Central memory CD4-positive, alpha-beta T cell (primary cell): ENCODE measurements at regions not wholly inside any gene's neighbourhood (a gene's known extent, or its start where the extent isn't known, plus 50 kb on each side); places are given as distances from the start of the nearest gene placed in this dataset.
"Not testable (repeated sequence)": the region's sequence is repeated elsewhere in the genome, so short reads cannot be mapped to it uniquely, and the experiment has no call there.

Experiments used
- DNase-seq: peaks from one replicate; pipeline ENCODE4 v3.0.0; 2022

DNA sequence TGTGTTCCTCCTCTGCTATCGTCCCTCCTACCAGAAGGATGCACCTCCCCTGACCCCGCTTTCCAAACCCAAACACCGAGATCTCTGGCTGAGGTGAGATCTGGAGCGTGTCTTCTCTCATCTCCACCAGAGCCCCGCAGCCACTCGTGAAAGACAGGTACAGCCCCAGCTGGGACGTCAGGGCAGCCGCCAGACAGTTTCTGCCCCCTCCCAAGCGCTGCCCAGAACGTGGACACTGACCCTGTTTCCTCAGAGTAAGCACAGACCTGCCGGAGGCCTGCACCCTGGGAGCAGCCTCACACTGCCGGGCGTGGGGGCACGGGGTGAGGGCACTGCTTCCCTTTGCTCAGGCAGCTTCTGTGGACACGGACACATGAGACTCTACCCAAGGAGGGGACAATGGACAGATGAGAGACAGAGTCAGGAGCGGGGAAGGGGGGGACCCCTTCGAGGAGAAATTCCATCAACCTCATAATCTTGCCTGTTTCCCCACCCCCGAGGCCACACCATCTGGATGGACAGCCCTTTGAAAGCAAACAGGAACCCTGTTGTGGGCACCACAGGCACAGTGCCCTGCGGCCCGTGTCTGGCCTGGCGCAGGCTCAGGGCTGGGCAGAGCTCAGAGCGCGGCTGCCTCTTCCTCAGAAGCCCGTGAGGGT, 210.6 kb downstream of the DLL1 start:
- no peak for DNase-seq

DNA sequence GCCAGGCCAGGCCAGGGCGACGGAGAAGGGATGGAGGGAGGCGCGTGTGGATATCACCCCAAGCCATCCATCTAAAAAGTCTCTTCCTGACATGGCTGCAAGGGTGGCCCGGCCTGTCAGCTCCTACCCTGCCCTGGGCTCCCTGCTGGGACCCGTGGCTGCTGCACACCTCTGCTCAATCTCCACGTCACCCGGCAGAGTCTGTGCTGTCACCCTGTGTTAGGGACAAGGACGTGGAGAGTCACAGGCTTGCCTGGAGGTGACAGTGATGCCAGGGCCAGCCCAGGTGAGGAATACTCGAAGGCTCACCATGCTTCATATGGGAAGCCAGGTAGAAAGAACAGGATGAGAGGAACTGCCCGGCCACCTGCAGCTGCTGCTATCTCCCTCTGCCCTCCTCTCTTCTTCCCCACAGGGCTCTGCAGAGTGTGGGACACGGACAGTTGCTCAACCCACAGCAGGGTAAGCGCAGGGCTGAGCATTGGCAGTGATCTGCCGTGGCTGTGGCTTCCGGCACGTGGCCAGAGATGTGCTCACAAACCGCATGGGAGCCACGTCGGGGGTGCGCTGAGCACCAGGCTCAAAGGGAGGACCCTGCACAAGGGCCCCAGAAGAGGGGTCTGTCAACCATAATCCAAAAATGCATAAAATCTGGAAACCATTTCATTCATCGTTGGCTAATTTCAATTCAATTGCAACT, 214.3 kb downstream of the DLL1 start:
- no peak for DNase-seq

DNA sequence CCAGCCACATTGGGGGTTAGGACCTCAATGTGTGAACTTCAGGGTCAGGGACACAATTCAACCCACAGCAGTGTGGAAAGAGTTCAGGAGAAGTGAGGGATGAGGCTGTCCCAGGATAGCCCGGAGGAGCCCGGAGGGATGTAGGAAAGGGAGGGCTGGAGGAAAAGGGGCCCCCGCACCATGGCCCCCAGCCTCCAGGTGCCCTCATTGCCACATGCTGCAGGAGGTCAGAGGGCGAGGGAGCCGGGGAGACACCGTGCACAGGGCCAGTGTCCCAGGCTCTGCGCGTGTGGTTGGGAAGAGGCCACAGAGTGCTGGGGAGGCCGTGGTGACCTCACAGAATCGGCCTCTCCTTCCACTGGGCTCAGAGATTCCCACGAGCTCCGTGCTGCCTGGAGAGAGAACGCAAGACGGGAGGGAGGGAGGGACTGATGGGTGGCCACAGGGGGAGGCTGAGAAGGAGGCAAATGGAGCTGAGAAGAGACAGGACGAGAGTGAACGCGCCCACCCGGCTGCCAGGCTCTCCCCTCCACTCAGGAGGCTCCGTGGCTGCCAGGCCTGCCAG, 215.1 kb downstream of the DLL1 start:
- no peak for DNase-seq

GRCh38 chr6:170074907-170075306, 216.0 kb downstream of the DLL1 start:
- no peak for DNase-seq

DNA sequence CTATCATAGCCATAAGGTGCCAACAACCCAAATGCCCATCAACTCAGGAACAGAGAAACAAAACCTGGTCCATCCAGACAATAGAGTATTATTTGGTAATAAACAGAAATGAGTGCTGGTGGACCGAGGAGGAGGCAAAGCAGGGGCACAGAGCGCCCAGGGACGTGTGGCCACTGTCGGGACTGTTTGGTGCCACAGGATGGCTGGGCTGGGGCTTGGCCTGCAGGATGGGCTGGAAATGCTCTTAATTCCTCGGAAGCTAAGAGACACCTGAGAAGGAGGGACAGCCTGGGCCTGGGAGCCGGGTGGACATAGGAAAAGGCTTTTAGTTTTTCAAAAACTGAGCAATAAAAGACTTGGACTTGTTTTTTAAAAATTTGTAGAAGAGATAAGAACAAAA, 216.4 kb downstream of the DLL1 start:
- DNase-seq = no peak

DNA sequence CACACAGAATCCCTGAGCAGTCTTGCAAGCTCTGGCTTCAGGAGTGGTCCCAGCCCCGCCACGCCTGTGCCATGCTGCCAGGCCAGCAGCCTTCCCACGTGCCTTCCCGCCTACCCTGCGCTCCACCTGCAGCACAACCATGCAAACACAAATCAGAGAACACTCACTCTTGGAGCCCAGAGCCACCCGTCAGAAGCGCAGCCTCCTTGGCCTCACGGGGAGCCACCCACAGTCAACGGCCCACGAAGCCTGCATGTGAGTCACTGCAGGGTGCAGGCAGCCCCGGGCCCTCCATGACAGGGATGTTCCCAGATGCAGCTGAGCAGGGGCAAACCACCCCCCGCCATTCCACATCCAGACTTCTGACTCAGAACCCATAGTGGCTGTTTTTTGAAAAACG, 217.0 kb downstream of the DLL1 start:
- DNase-seq = no peak

DNA sequence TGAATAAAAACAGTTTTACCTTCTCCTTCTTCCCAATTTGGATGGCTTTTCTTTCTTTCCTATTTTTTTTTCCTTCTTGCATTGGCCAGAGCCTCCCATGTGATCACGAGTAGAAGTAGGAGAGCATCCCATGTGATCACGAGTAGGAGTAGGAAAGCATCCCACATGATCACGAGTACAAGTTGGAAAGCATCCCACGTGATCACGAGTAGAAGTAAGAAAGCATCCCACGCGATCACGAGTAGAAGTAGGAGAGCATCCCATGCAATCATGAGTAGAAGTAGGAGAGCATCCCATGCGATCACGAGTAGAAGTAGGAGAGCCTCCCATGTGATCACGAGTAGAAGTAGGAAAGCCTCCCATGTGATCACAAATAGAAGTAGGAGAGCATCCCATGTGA, 218.6 kb downstream of the DLL1 start:
- DNase-seq = no peak

DNA sequence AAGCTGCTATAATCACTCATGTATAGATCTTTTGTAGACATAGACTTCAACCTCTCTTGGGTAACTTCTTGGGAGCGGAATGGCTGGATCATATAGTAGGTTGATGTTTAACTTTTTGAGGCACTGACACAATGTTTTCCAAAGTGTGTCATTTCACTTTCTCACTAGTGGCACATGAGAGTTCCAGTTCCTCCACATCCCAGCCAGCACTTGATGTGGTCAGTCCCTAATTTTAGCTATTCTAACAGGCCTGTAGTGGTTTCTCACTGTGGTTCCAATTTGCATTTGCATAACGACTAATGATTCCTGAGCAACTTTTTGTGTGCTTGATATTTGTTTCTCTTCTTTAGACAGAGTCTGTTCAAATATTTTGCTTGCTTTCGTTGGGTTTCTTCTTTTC, 221.3 kb downstream of the DLL1 start:
- DNase-seq = no peak

GRCh38 chr6:170068496-170068895, 222.4 kb downstream of the DLL1 start:
- DNase-seq = no peak

- DNase-seq = no peak
Measured at GRCh38 chr6:170067923-170068360, 222.9 kb downstream of the DLL1 start.

DNA sequence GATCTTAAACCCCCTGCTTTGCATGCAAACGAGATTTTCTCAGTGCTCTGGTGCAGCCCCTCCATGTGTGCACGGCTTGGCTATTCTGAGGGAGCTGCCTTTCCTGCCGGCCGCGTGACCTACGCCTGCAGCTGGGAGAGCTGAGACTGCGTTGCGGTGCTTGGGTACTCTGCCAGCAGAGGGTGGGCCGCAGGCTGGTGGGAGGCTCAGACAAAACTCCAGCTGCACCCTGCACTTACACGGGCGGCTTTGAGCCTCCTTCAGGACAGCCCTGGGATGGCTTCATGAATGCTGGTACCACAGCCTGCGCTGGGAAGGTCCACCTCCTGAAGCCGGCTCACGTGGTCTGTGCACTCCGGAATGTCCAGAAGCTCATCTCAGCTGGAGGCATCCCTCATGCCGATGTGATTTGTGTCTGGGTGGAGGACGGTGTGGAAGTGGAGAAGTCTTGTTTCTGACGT, 223.7 kb downstream of the DLL1 start:
- DNase-seq = no peak

GRCh38 chr6:170066679-170067078, 224.2 kb downstream of the DLL1 start:
- no peak for DNase-seq

- DNase-seq = no peak
Measured at GRCh38 chr6:170063851-170064602, 226.9 kb downstream of the DLL1 start.

DNA sequence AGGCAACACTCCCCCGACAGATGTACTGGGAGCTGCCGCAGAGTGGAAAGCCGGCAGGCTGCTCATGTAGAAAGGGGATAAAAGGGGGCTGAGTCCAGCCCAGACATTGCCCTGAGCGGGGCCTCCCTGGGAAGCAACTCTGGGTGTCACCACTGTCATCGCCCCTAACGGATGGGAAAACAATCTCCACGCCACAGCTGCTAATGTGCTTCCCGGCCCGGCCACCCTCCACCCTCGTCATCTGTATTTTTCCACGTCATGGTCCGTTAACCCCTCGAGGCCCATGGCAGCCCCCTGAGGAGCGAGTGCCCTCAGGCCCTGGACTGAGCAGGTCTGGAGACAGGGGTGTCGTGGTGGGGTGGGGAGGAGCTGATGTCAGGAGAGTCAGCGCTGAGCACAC, 227.4 kb downstream of the DLL1 start:
- no peak for DNase-seq

DNA sequence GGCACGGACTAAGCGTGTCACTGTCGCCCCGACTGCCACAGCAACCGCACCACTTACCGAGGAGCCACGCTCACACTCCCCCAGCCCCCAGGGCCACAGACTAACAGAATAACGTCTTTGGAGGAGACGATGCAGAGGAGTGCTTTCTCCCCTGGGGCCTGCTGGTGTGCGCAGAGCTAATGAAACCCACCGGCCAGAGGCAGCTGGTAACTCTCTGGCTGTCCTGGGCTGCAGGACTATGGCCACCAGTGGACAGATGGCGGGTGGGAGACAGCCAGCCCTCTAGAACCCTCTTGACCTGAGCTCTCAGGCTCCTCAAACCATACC, 228.0 kb downstream of the DLL1 start:
- no peak for DNase-seq

GRCh38 chr6:170062209-170062914, 228.5 kb downstream of the DLL1 start:
- DNase-seq = no peak

DNA sequence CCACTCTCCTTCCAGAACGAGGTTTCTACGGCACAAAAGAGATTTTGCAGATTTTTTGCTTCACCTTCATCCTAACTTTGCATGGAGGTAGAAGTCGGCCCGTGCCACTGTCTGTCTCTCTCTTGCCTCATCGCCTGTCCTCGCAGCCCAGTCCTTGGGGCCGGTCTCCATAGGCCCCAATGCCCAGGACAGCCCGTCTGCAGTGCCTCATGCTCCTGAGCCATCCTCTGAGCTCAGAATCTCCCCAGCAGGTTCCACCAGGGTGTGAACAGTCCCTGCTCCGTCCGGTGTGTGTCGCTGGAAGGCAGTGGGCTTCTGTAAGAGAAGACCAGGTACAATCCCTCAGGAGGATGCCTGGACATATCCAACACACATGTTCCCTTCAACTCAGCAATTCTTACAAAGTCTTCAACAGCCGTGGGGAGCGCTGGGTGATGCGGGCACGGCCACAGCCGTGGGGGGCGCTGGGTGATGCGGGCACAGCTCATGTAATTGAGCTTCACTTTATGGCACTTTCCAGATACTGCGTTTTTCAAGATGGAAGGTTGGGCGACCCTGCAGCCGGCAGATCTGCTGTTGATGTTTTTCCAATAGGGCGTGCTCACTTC, 231.9 kb downstream of the DLL1 start:
- DNase-seq = no peak

- no peak for DNase-seq
Measured at GRCh38 chr6:170057961-170058877, 232.7 kb downstream of the DLL1 start.

DNA sequence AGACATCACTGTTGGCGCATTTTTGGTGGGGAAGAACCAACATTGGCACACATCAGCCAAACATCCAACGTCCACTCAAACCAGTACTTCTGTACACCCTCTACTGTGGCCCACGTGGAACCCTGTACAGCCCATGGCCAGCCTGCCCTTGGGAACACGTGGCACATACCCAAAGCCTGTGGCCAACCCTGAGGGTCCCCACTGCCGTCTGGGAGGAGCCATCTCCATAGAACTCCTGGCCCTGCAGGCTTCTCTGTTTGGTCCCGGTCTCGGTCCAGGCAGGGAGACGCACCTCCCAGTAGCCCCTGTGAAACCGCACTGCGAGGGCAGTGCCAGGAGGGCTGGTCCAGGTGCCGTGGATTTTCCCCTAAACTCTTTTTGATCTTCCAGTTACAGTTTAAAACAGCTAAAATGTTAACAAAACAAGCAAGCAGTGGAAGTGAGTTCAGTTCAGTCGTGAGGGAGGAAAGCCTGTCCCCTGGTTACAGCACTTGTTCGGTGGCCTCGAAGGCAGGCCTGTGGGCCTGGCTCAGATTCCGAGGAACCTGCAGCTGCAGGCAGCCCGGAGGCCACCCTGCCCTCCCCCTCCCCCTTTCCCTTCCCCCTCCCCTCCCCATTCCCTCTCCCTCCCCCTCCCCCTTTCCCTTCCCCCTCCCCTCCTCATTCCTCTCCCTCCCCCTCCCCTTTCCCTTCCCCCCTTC, 233.7 kb downstream of the DLL1 start:
- DNase-seq = no peak

DNA sequence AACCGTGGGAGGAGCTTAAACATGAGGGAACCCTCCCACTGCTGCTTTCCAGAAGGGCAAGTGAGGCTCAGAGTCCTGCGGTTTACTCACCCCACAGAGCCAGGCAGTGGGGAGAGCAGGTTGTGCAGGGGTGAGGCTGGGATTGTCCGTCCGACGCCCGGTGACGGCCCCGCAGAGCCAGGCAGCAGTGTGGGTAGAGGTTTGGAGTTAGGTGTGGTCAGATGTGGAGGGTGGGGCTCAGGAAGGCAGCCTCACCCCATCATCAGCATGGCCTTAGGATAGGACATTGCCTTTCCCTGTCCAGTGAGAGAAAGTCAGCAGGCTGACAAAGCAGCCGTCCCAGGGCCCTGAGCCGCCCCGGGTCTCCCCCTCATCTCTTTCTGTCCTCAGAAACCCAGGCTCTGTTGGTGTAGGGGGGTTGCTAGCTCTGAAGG, 234.6 kb downstream of the DLL1 start:
- DNase-seq = no peak

GRCh38 chr6:170055797-170056196, 235.1 kb downstream of the DLL1 start:
- not testable (repeated sequence) for DNase-seq
